ENCODE measurements at regions not wholly inside any gene's neighbourhood (a gene's known extent, or its start where the extent isn't known, plus 50 kb on each side); places are given as distances from the start of the nearest gene placed in this dataset.

DNA sequence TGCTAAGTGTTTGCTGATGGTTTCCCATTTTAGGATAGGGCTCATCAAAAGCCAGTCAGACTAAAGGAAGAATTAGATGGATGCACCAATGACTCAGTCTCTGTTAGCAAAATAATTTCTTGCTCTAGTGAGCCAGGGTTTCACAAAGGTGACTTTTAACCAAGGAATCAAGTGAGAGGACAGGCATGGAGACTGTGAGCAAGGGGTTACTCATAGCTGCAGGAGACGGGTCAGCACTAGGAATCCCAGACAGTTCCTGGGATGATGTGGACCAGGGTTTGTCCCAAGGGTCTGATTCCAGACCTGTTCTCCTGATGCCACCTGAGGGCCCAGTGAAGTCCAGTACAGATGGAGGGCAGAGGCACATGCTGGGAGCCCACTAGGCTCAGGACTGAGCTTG is 138.1 kb downstream of the NOC3L start:
- DNase-seq (ENCODE audit: low read depth): no peak
- TF ChIP-seq, protein P1, sequence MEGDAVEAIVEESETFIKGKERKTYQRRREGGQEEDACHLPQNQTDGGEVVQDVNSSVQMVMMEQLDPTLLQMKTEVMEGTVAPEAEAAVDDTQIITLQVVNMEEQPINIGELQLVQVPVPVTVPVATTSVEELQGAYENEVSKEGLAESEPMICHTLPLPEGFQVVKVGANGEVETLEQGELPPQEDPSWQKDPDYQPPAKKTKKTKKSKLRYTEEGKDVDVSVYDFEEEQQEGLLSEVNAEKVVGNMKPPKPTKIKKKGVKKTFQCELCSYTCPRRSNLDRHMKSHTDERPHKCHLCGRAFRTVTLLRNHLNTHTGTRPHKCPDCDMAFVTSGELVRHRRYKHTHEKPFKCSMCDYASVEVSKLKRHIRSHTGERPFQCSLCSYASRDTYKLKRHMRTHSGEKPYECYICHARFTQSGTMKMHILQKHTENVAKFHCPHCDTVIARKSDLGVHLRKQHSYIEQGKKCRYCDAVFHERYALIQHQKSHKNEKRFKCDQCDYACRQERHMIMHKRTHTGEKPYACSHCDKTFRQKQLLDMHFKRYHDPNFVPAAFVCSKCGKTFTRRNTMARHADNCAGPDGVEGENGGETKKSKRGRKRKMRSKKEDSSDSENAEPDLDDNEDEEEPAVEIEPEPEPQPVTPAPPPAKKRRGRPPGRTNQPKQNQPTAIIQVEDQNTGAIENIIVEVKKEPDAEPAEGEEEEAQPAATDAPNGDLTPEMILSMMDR (IDR thresholded peaks at IDR 0.05; ENCODE audit: control insufficient read depth, insufficient read depth, low read depth, low read length, missing control alignments): no peak
- no peak overlapping the region for H3K4me3 ChIP-seq (ENCODE audit: control insufficient read depth, low read depth, low read length)

DNA sequence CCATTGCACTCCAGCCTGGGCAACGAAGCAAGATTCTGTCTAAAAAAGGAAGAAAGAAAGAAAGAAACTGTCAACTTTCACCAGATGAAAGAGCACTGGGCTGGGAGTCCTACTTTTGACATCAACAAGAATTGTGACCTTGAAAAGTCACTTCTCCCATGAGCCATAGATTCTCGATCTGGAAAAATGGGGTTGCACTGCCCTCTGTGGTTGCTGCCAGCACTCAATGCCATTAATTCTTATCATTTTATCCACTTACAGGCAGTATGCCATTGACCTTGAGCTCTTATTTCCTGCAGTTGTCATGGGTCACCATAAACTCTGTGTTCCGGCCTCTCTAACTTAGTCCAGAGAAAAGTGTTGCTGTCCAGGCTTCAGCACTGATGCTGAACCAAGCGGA is 137.2 kb downstream of the NOC3L start:
- H3K4me3 ChIP-seq (ENCODE audit: control insufficient read depth, low read depth, low read length): no peak overlapping the region
- TF ChIP-seq, protein P1 (IDR thresholded peaks at IDR 0.05; ENCODE audit: control insufficient read depth, insufficient read depth, low read depth, low read length, missing control alignments): peak; percentile 36
- no peak for DNase-seq (ENCODE audit: low read depth)

DNA sequence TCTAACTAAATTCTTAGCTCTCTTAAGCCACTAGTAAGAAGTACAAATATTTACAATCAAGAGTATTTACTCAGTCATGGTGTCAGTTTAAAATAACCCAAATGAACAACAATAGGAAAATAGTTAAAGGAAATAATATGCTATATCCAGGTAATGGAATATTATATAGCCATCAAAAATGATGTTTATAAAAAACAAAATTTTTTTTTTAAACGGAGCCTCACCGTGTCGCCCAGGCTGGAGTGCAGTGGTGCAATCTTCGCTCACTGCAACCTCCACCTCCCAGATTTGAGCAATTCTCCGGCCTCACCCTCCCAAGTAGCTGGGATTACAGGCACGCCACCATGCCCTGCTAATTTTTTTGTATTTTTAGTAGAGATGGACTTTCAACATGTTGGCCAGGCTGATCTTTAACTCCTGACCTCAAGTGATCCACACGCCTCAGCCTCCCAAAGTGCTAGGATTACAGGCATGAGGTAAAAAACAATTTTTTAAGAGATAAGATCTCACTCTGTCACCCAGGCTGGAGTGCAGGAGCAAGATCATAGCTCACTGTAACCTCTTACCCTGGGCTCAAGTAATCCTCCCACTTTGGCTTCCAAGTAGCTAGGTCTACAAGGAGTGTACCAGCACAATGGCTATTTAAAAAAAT is 132.5 kb downstream of the NOC3L start:
- TF ChIP-seq, protein P1 (IDR thresholded peaks at IDR 0.05; ENCODE audit: control insufficient read depth, insufficient read depth, low read depth, low read length, missing control alignments): no peak
- no peak overlapping the region for H3K4me3 ChIP-seq (ENCODE audit: control insufficient read depth, low read depth, low read length)
- no peak for DNase-seq (ENCODE audit: low read depth)

DNA sequence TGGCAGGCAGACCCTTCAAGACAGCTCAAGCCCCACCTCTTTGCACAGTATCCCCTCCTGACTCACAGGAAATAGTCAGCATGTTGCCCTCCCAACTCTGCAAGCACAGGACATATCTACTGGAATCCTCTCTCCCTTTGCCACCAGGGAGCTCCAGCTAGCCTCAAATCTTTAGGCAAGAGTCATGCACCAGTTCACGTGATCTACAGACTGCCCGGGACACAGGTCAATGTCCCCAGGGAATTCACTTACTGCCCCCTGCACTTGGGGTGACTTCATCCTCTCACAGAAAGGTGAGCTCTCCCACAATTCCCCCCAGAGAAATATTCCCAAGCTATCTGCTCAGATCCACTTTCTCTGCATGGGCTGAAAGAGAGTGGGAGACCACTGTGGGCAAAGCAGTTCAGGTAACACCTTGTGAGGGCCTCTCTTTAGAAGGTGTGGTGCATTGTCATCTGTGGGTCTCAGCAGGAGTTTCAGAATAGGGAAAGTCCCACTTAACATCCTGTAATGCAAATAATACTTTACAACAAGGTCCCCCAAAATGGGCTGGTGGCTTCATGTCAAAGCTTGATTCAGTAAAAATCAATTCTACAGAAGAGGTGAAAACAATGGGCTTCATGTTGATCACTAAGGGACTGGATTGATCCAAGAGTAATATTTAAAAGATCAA is 129.9 kb downstream of the NOC3L start:
- TF ChIP-seq, protein P1 (IDR thresholded peaks at IDR 0.05; ENCODE audit: control insufficient read depth, insufficient read depth, low read depth, low read length, missing control alignments): no peak

DNA sequence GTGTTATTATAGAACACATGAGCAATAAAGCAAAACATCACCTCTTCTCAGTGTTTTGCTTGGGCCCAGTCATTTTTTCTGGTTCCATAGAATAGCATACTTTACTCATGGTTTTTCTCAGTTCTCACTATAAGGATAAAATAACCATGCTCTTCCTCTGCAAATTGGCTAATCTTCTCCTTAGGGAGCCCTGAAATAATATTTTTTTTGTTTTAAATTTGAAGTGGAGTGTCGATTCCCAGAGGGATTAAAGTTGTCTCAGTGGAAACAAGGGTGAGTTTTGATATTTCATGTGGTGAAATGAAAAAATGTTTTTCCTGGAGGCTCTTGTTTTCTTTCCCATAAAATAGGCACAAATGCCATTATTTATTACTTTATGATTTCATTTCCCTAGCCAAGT is 127.3 kb downstream of the NOC3L start:
- no peak overlapping the region for H3K4me3 ChIP-seq (ENCODE audit: control insufficient read depth, low read depth, low read length)
- no peak for DNase-seq (ENCODE audit: low read depth)
- TF ChIP-seq, protein P1 (IDR thresholded peaks at IDR 0.05; ENCODE audit: control insufficient read depth, insufficient read depth, low read depth, low read length, missing control alignments): no peak

More for the DNA sequence above, 129.9 kb downstream of the NOC3L start:
- no peak for DNase-seq (ENCODE audit: low read depth)
- H3K4me3 ChIP-seq (ENCODE audit: control insufficient read depth, low read depth, low read length): no peak overlapping the region

DNA sequence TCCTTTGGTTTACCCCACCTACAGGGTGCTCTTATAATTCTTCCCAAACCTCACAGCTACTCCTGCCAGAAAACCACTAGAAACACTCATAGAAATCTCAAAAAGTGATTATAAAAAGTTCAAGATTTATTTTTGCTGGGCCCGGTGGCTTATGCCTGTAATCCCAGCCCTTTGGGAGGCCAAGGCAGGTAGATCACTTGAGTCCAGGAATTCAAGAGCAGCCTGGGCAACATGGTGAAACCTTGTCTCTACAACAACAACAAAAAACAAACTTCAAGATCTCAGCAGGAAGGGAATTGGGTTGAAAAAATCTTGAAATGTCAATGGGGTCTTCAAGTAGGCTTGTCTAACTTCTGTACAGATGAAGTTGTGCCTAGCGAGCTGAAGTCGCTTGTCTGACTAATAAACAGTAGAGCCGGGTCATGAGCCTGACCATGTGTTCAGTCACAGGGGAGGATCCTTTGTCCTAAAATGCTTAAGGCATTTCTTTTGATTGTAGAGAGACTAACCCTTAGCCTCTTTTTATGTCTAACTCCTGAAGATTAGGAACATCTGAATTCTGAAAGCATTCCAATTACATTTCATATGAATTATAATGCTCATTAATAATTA is 124.6 kb downstream of the NOC3L start:
- no peak overlapping the region for H3K4me3 ChIP-seq (ENCODE audit: control insufficient read depth, low read depth, low read length)
- no peak for DNase-seq (ENCODE audit: low read depth)
- TF ChIP-seq, protein P1 (IDR thresholded peaks at IDR 0.05; ENCODE audit: control insufficient read depth, insufficient read depth, low read depth, low read length, missing control alignments): no peak
